K562 (cell line): ENCODE measurements at regions not wholly inside any gene's neighbourhood (a gene's known extent, or its start where the extent isn't known, plus 50 kb on each side); places are given as distances from the start of the nearest gene placed in this dataset.

Source experiments
- ATAC-seq: fragments of 200-7000 bp; cut with Tn5 transposase; 3 replicates; pipeline ENCODE4 v1.9.1; 2020; ENCODE audit warnings: moderate library complexity
- BruUV-seq: library from RNA; stranded (reverse); fragments of 400-500 nt; replicated peaks from 2 replicates; lab custom pipeline; 2021; lab: Mats Ljungman, UMichigan
- CTCF ChIA-PET: fragments of 300-600 bp; formaldehyde crosslinking; extraction: SDS; loops from one replicate; lab custom pipeline; 2021; ENCODE audit warnings: low intra/inter-chr PET ratio; lab: Yijun Ruan, JAX
- POLR2A ChIA-PET: fragments of 300-600, 350-650 bp; sonication (Branson Sonifier 250); formaldehyde crosslinking; extraction: SDS; loops from one replicate; lab custom pipeline; 2021; ENCODE audit warnings: antibody characterized with exemption, inconsistent platforms; lab: Yijun Ruan, JAX
- DNase-seq, 4 experiments: peaks; one replicate each; pipeline versions ENCODE4 v3.0.0 to v3.0.0-alpha.2; 2011 to 2018; ENCODE audit warnings: low spot score in 3 of 4, mixed read lengths in 3 of 4; ENCODE audit errors: extremely low read depth in 1 of 4
- FAIRE-seq: peaks from 2 replicates; lab custom pipeline; 2011; peaks lifted over from hg19 to GRCh38; lab: Jason Lieb, UNC
- H2AFZ ChIP-seq: 2 replicates; pipeline ENCODE4 v1.6.0; 2011; ENCODE audit warnings: low read depth, low read length, control low read depth, inconsistent platforms
- H3K27ac ChIP-seq: fragments of 200-600 bp; 3 replicates; pipeline ENCODE4 v1.8.0; 2011; ENCODE audit warnings: low read depth, mild to moderate bottlenecking, control low read depth, inconsistent platforms, low read length, moderate library complexity, mixed read lengths; ENCODE audit errors: extremely low read depth
- H3K27me3 ChIP-seq, 2 experiments: fragments of 300-600 bp in 1 of 2; 2 replicates in 1 of 2; 3 replicates in 1 of 2; pipeline versions ENCODE4 v1.6.0 to v1.8.0; 2011; ENCODE audit warnings: inconsistent platforms in 2 of 2, low read length in 2 of 2, mild to moderate bottlenecking in 1 of 2, mixed read lengths in 1 of 2, moderate library complexity in 1 of 2; ENCODE audit not compliant: control insufficient read depth in 2 of 2, insufficient read depth in 2 of 2
- H3K36me3 ChIP-seq: fragments of 300-600 bp; 3 replicates; pipeline ENCODE4 v1.8.0; 2011; ENCODE audit warnings: mild to moderate bottlenecking, low read length, inconsistent platforms; ENCODE audit not compliant: control insufficient read depth, insufficient read depth
- H3K4me1 ChIP-seq, 2 experiments: fragments of 200-600 bp in 1 of 2; replicated peaks in 1 of 2; 2 replicates in 1 of 2; 3 replicates in 1 of 2; pipeline versions ENCODE4 v1.5.1 to v1.8.0; 2011; ENCODE audit warnings: inconsistent platforms in 2 of 2, low read length in 2 of 2, mild to moderate bottlenecking in 1 of 2, mixed read lengths in 1 of 2, moderate library complexity in 1 of 2; ENCODE audit not compliant: control insufficient read depth in 2 of 2, insufficient read depth in 2 of 2
- H3K4me2 ChIP-seq: 2 replicates; pipeline ENCODE4 v1.6.1; 2011; ENCODE audit warnings: low read length, control low read depth, inconsistent platforms, mixed read lengths; ENCODE audit not compliant: insufficient read depth
- H3K4me3 ChIP-seq: fragments of 200-600 bp; sonication (generic), shearing (Covaris generic); 2 replicates; pipeline ENCODE4 v1.5.1; 2016; ENCODE audit warnings: control low read depth, inconsistent platforms
- H3K79me2 ChIP-seq: fragments of 200-600 bp; 3 replicates; pipeline ENCODE4 v1.8.0; 2011; ENCODE audit warnings: low read length, inconsistent platforms; ENCODE audit not compliant: control insufficient read depth, insufficient read depth
- H3K9ac ChIP-seq, 2 experiments: 2 replicates each; pipeline versions ENCODE4 v1.6.0 to v1.6.1; 2011; ENCODE audit warnings: low read depth in 2 of 2, low read length in 2 of 2, control low read depth in 1 of 2, inconsistent platforms in 1 of 2, mild to moderate bottlenecking in 1 of 2, mixed read lengths in 1 of 2; ENCODE audit not compliant: insufficient read depth in 1 of 2
- H3K9me1 ChIP-seq: one replicate; pipeline ENCODE4 v1.6.0; 2011; ENCODE audit warnings: inconsistent platforms, mild to moderate bottlenecking, low read length, moderate library complexity; ENCODE audit not compliant: control insufficient read depth, insufficient read depth
- H3K9me3 ChIP-seq: replicated peaks from 2 replicates; pipeline ENCODE4 v1.5.1; 2011; ENCODE audit warnings: low read depth, low read length, inconsistent platforms; ENCODE audit not compliant: control insufficient read depth, insufficient read depth
- H4K20me1 ChIP-seq: replicated peaks from 2 replicates; pipeline ENCODE4 v1.6.1; 2011; ENCODE audit warnings: low read length, inconsistent platforms, mixed read lengths; ENCODE audit not compliant: control insufficient read depth, insufficient read depth
- BMI1 ChIP-seq: fragments of 150-350 bp; IDR thresholded peaks from 2 replicates; pipeline ENCODE4 v1.6.1; 2014; ENCODE audit warnings: low read length
- CHCHD3 ChIP-seq: fragments of 250-450 bp; sonication (Bioruptor Pico); IDR thresholded peaks from 2 replicates; pipeline ENCODE4 v2.1.2; 2022; ENCODE audit warnings: mild to moderate bottlenecking
- CXXC5 ChIP-seq: fragments of 250-450 bp; sonication (Bioruptor Pico); IDR thresholded peaks from 2 replicates; pipeline ENCODE4 v1.8.0; 2022; ENCODE audit warnings: inconsistent platforms, mild to moderate bottlenecking, moderate library complexity
- ERF ChIP-seq: fragments of 450-650 bp; formaldehyde crosslinking; IDR thresholded peaks from 2 replicates; pipeline ENCODE4 v1.4.0; 2020; ENCODE audit warnings: mild to moderate bottlenecking, mixed read lengths
- FOS ChIP-seq: IDR thresholded peaks from 3 replicates; pipeline ENCODE4 v1.6.1; 2011; ENCODE audit not compliant: insufficient read length; ENCODE audit errors: extremely low read depth
- HBP1 ChIP-seq: fragments of 450-650 bp; formaldehyde crosslinking; IDR thresholded peaks from 2 replicates; pipeline ENCODE4 v1.4.0; 2022; ENCODE audit warnings: missing genetic modification characterization
- MEF2D ChIP-seq: conservative IDR thresholded peaks from 2 replicates; pipeline ENCODE4 v1.6.1; 2016; ENCODE audit warnings: low read depth, missing genetic modification characterization, missing compliant biosample characterization
- PREB ChIP-seq: sonication (generic); formaldehyde crosslinking; IDR thresholded peaks from 2 replicates; pipeline ENCODE4 v1.8.1; 2023; ENCODE audit warnings: mild to moderate bottlenecking, missing genetic modification reagents
- PTRF ChIP-seq: fragments of 450-650 bp; IDR thresholded peaks from 2 replicates; pipeline ENCODE4 v1.6.1; 2016; ENCODE audit warnings: mild to moderate bottlenecking, missing genetic modification characterization, missing compliant biosample characterization
- SMARCB1 ChIP-seq: IDR thresholded peaks from 2 replicates; pipeline ENCODE4 v1.6.1; 2011; ENCODE audit warnings: improper control_type of control experiment, low read depth; ENCODE audit not compliant: insufficient read length
- TBP ChIP-seq: optimal IDR thresholded peaks from 2 replicates; pipeline ENCODE3; 2011; ENCODE audit warnings: low read depth, low read length, improper control_type of control experiment
- THRAP3 ChIP-seq: fragments of 450-650 bp; IDR thresholded peaks from 2 replicates; pipeline ENCODE4 v1.6.1; 2016; ENCODE audit warnings: mild to moderate bottlenecking, inconsistent platforms, borderline replicate concordance
- ZBTB26 ChIP-seq: fragments of 450-650 bp; formaldehyde crosslinking; IDR thresholded peaks from 2 replicates; pipeline ENCODE4 v1.4.0; 2022; ENCODE audit warnings: missing genetic modification characterization
- ZNF41 ChIP-seq: fragments of 250-450 bp; sonication (Bioruptor Pico); conservative IDR thresholded peaks from 2 replicates; pipeline ENCODE4 v1.4.0; 2020; ENCODE audit warnings: mild to moderate bottlenecking
- ZNF518B ChIP-seq: fragments of 250-450 bp; sonication (Bioruptor Pico); IDR thresholded peaks from 2 replicates; pipeline ENCODE4 v1.5.0; 2021; ENCODE audit warnings: mild to moderate bottlenecking, moderate library complexity
- ZNF778 ChIP-seq: fragments of 450-650 bp; formaldehyde crosslinking; IDR thresholded peaks from 2 replicates; pipeline ENCODE4 v1.4.0; 2020; ENCODE audit warnings: mild to moderate bottlenecking, moderate library complexity
- WGBS: fragments of 100-300 bp; shearing (Covaris generic); methylation state at CpG from one replicate; pipeline ENCODE4 v1.1.6; 2016; ENCODE audit warnings: low coverage, mixed read lengths; ENCODE audit not compliant: insufficient coverage; ENCODE audit errors: missing lambda C conversion rate; 5-methylcytosine and 5-hydroxymethylcytosine counted together
- in situ Hi-C: fragments of 300-500 bp; cut with MboI; formaldehyde crosslinking; loops from 4 replicates; pipeline ENCODE4 v1.15.0; 2018; ENCODE audit warnings: inconsistent platforms, mixed read lengths
- intact Hi-C: fragments of 100-400 bp; cut with micrococcal nuclease; formaldehyde crosslinking; loops from 2 replicates; pipeline ENCODE4 v1.14.2; 2022

- no TSS peak for BruUV-seq
- FAIRE-seq (no peak), ATAC-seq (no peak), DNase-seq (no peak)
- intact Hi-C loops (no loop called here), in situ Hi-C loops (no loop called here)
- no peaks in the 10 kb centered on the region for H3K79me2 ChIP-seq
- no peaks in the 10 kb centered on the region; a peak in 1 of 5 replicates for H3K27me3 ChIP-seq
- no peaks in the 10 kb centered on the region for H3K9me3 ChIP-seq
- no peaks in the 10 kb centered on the region for H3K36me3 ChIP-seq
- POLR2A ChIA-PET: interaction anchor here (0.6 kb wide), 1 partner anchor 1405 kb away, joined by 3 read pairs; no protein-coding TSS in a partner anchor
- H3K4me1 ChIP-seq: no peaks in the 10 kb centered on the region
- no peak overlapping the region for H3K4me3 ChIP-seq
- no peaks in the 10 kb centered on the region for H4K20me1 ChIP-seq
- H3K4me2 ChIP-seq: no peak overlapping the region
- CTCF ChIA-PET: no interaction called here
- WGBS: 0% methylated on average over 2 of the region's 2 CpGs
- H3K9me1 ChIP-seq: no peaks in the 10 kb centered on the region
- H3K9ac ChIP-seq: no peak overlapping the region
- no peak overlapping the region for H3K27ac ChIP-seq
- TF ChIP-seq ZNF778 (CRISPR knock-in tag) (no peak), TBP (no peak), ZNF41 (CRISPR knock-in tag) (no peak), ZNF518B (CRISPR knock-in tag) (no peak), CXXC5 (CRISPR knock-in tag) (no peak), PREB (no peak), ERF (CRISPR knock-in tag) (no peak), MEF2D (no peak), FOS (no peak), PTRF (tag) (no peak), BMI1 (no peak), THRAP3 (no peak), CHCHD3 (no peak), SMARCB1 (no peak), HBP1 (no peak), ZBTB26 (CRISPR knock-in tag) (no peak)
- no peak overlapping the region for H2AFZ ChIP-seq
Measured at GRCh38 chr1:169012416-169012815, 94.1 kb upstream of the ATP1B1 start.
